DND-41 (cell line): ENCODE measurements at regions not wholly inside any gene's neighbourhood (a gene's known extent, or its start where the extent isn't known, plus 50 kb on each side); places are given as distances from the start of the nearest gene placed in this dataset.

Experiments used
- ATAC-seq: fragments of 200-7000 bp; cut with Tn5 transposase; 3 replicates; pipeline ENCODE4 v1.9.1; 2021; ENCODE audit warnings: low read depth; ENCODE audit not compliant: insufficient read depth
- DNase-seq: peaks from one replicate; pipeline ENCODE4 v3.0.0-alpha.2; 2020
- H2AFZ ChIP-seq: 2 replicates; pipeline ENCODE4 v1.6.0; 2012; ENCODE audit warnings: low read depth, low read length
- H3K27ac ChIP-seq: 2 replicates; pipeline ENCODE4 v1.5.1; 2012; ENCODE audit warnings: low read length, inconsistent platforms
- H3K27me3 ChIP-seq: fragments of 200-600 bp; sonication (generic); 2 replicates; pipeline ENCODE4 v1.6.0; 2012; ENCODE audit warnings: low read length, mild to moderate bottlenecking, inconsistent platforms; ENCODE audit not compliant: insufficient read depth, poor library complexity
- H3K36me3 ChIP-seq: 2 replicates; pipeline ENCODE4 v1.5.1; 2012; ENCODE audit warnings: low read length, inconsistent platforms; ENCODE audit not compliant: insufficient read depth
- H3K4me1 ChIP-seq: 2 replicates; pipeline ENCODE4 v1.5.1; 2012; ENCODE audit warnings: mild to moderate bottlenecking, low read length; ENCODE audit not compliant: insufficient read depth
- H3K4me2 ChIP-seq: 2 replicates; pipeline ENCODE4 v1.6.0; 2012; ENCODE audit warnings: mild to moderate bottlenecking, moderate library complexity, low read length, inconsistent platforms; ENCODE audit not compliant: insufficient read depth
- H3K4me3 ChIP-seq, 2 experiments: fragments of 200-600 bp in 1 of 2; shearing (Covaris generic) in 1 of 2; 2 replicates each; pipeline ENCODE4 v1.5.1; 2012 to 2016; ENCODE audit warnings: inconsistent platforms in 2 of 2, low read length in 2 of 2, mild to moderate bottlenecking in 2 of 2, low read depth in 1 of 2, moderate library complexity in 1 of 2
- H3K79me2 ChIP-seq: 2 replicates; pipeline ENCODE4 v1.6.0; 2012; ENCODE audit warnings: low read length, inconsistent platforms; ENCODE audit not compliant: insufficient read depth
- H3K9ac ChIP-seq: 2 replicates; pipeline ENCODE4 v1.6.0; 2012; ENCODE audit warnings: low read depth, mild to moderate bottlenecking, inconsistent platforms, low read length, moderate library complexity
- H3K9me3 ChIP-seq: 2 replicates; pipeline ENCODE4 v1.5.1; 2012; ENCODE audit warnings: low read length, moderate library complexity, mild to moderate bottlenecking, inconsistent platforms; ENCODE audit not compliant: insufficient read depth, severe bottlenecking
- H4K20me1 ChIP-seq: 2 replicates; pipeline ENCODE4 v1.6.0; 2012; ENCODE audit warnings: low read length; ENCODE audit not compliant: insufficient read depth
- EZH2 ChIP-seq: IDR thresholded peaks from 3 replicates; pipeline ENCODE4 v1.6.1; 2012; ENCODE audit warnings: borderline replicate concordance, low read depth, mild to moderate bottlenecking, moderate library complexity, low read length, inconsistent platforms; ENCODE audit not compliant: severe bottlenecking
- TF ChIP-seq, protein P1 (sequence below): IDR thresholded peaks from 2 replicates; pipeline ENCODE4 v1.5.1; 2012; ENCODE audit warnings: borderline replicate concordance, low read length, moderate library complexity, mild to moderate bottlenecking; ENCODE audit not compliant: poor library complexity, severe bottlenecking; ENCODE audit errors: extremely low read depth

GRCh38 chr15:70382762-70383458 lies 285.2 kb upstream of the TLE3 start:
- Histone ChIP-seq H3K9me3 (no peaks in the 10 kb centered on the region), H3K27ac (no peak overlapping the region), H3K4me3 (no peak overlapping the region), H3K36me3 (no peaks in the 10 kb centered on the region), H3K79me2 (no peaks in the 10 kb centered on the region), H3K4me1 (no peaks in the 10 kb centered on the region), H2AFZ (no peak overlapping the region), H3K9ac (no peak overlapping the region), H4K20me1 (no peaks in the 10 kb centered on the region), H3K27me3 (no peaks in the 10 kb centered on the region), H3K4me2 (no peak overlapping the region)
- DNase-seq: no peak
- TF ChIP-seq EZH2: no peak
- TF ChIP-seq, protein P1, sequence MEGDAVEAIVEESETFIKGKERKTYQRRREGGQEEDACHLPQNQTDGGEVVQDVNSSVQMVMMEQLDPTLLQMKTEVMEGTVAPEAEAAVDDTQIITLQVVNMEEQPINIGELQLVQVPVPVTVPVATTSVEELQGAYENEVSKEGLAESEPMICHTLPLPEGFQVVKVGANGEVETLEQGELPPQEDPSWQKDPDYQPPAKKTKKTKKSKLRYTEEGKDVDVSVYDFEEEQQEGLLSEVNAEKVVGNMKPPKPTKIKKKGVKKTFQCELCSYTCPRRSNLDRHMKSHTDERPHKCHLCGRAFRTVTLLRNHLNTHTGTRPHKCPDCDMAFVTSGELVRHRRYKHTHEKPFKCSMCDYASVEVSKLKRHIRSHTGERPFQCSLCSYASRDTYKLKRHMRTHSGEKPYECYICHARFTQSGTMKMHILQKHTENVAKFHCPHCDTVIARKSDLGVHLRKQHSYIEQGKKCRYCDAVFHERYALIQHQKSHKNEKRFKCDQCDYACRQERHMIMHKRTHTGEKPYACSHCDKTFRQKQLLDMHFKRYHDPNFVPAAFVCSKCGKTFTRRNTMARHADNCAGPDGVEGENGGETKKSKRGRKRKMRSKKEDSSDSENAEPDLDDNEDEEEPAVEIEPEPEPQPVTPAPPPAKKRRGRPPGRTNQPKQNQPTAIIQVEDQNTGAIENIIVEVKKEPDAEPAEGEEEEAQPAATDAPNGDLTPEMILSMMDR: no peak
- no peak for ATAC-seq

- no peaks in the 10 kb centered on the region for H3K36me3 ChIP-seq
- no peak for ATAC-seq
- DNase-seq: no peak
- no peak overlapping the region for H3K27ac ChIP-seq
- H3K9me3 ChIP-seq: no peaks in the 10 kb centered on the region
- no peak overlapping the region for H2AFZ ChIP-seq
- TF ChIP-seq EZH2: no peak
- TF ChIP-seq, protein P1: no peak
- H3K4me1 ChIP-seq: no peaks in the 10 kb centered on the region
- H3K27me3 ChIP-seq: no peaks in the 10 kb centered on the region
- no peaks in the 10 kb centered on the region for H3K79me2 ChIP-seq
- H4K20me1 ChIP-seq: no peaks in the 10 kb centered on the region
- no peak overlapping the region for H3K4me2 ChIP-seq
- no peak overlapping the region for H3K9ac ChIP-seq
- H3K4me3 ChIP-seq: no peak overlapping the region
These were observed 284.5 kb upstream of the TLE3 start for GRCh38 chr15:70382009-70382749.

DNA sequence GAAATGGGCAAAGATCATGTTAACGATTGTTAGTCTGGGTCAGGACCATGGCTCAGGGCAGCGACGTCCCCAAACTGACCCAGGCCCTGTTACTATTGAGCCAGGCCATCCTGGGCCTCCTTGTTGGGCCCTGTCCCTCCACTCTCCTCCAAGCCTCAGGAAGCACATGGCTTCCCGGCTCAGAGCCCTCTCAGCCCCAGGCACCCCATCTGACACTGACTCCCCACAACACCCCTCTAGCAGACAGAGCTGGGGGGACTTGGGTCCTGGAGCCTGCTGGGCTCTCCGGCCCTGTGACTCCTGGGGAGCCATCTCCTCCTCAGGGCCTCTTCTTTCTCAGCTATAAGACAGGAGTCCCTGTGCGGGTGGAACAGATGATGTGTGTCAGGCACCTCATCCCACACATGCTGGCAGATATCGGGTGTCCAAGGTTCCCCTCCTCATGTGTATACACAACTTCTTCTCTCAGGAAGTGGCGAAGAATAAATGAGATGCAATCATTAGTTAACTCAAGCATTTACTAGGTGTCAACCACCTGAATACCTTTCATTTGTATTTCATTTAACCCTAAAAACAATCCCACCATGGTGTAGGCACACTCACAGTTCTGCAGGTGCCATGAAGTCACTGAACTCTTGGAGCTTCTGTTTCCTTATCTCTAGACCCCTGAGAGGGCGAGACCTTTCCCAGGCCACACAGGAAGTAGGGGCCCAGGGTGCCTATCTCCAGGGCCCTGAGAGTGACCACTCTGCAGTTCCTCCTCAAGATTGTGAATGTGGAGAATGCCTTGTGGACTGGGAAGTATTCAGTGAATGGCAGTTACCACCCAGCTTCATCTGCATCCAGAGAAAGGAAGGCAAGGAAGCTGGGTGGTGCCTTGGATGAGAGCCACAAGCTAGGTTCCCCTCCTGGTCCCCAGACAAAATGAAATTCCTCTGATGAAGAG lies 282.5 kb upstream of the TLE3 start:
- Histone ChIP-seq H3K9me3 (no peaks in the 10 kb centered on the region), H3K9ac (no peak overlapping the region), H4K20me1 (no peaks in the 10 kb centered on the region), H3K27me3 (no peaks in the 10 kb centered on the region), H3K4me1 (no peaks in the 10 kb centered on the region), H3K4me2 (no peak overlapping the region), H3K27ac (no peak overlapping the region), H3K79me2 (no peaks in the 10 kb centered on the region), H3K36me3 (no peaks in the 10 kb centered on the region), H3K4me3 (no peak overlapping the region), H2AFZ (no peak overlapping the region)
- ATAC-seq (no peak), DNase-seq (no peak)
- no peak for TF ChIP-seq EZH2
- TF ChIP-seq, protein P1: no peak
